Ovary (tissue), 3 donors: ENCODE measurements at regions not wholly inside any gene's neighbourhood (a gene's known extent, or its start where the extent isn't known, plus 50 kb on each side); places are given as distances from the start of the nearest gene placed in this dataset.

Experiments used
- POLR2A ChIP-seq: fragments of 450-650 bp; IDR thresholded peaks from one replicate; pipeline ENCODE4 v1.6.1; 2017; ENCODE audit warnings: antibody characterized with exemption, mild to moderate bottlenecking, moderate library complexity
- TF ChIP-seq, protein P1 (sequence below), 3 donors: fragments of 450-650 bp in 2 of 3; fragments of 200-600 bp in 1 of 3; IDR thresholded peaks; one replicate each; pipeline versions ENCODE4 v1.5.1 to v1.8.0; 2016 to 2022; ENCODE audit warnings: antibody characterized with exemption in 3 of 3, mild to moderate bottlenecking in 1 of 3
- donor health status: DM: no; HTN: no; CAD: no.

DNA sequence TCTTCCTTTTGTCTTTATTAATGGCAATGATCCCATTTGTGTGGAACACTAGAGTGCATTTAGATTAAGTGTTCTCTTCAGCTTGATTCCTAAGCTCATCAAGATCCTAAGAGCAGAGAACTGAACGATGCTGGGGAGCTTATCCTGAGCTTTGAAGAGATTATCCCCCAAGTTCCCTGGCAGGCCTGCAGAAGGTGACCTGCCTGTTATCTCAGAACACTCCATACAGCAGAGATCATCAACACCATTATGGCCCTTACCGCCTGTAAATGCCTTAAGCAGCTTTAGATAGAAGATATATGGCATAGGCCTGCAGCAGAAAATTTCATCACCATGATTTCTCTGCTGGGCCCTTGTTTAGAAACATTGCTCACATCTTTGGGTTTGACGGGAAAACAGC is 779.9 kb upstream of the MAP3K7 start:
- TF ChIP-seq POLR2A = no peak
- TF ChIP-seq, protein P1, sequence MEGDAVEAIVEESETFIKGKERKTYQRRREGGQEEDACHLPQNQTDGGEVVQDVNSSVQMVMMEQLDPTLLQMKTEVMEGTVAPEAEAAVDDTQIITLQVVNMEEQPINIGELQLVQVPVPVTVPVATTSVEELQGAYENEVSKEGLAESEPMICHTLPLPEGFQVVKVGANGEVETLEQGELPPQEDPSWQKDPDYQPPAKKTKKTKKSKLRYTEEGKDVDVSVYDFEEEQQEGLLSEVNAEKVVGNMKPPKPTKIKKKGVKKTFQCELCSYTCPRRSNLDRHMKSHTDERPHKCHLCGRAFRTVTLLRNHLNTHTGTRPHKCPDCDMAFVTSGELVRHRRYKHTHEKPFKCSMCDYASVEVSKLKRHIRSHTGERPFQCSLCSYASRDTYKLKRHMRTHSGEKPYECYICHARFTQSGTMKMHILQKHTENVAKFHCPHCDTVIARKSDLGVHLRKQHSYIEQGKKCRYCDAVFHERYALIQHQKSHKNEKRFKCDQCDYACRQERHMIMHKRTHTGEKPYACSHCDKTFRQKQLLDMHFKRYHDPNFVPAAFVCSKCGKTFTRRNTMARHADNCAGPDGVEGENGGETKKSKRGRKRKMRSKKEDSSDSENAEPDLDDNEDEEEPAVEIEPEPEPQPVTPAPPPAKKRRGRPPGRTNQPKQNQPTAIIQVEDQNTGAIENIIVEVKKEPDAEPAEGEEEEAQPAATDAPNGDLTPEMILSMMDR (IDR thresholded peaks at IDR 0.05) = no peak
